ENCODE measurements at regions not wholly inside any gene's neighbourhood (a gene's known extent, or its start where the extent isn't known, plus 50 kb on each side); places are given as distances from the start of the nearest gene placed in this dataset.

GRCh38 chr1:4367230-4367777 is 287.1 kb upstream of the AJAP1 start:
- H3K4me3 ChIP-seq (ENCODE audit: low read length): no peak overlapping the region
- DNase-seq (ENCODE audit: low read depth): no peak
- no peak for TF ChIP-seq CTCF (conservative IDR thresholded peaks at IDR 0.05; ENCODE audit: low read depth, low read length)

GRCh38 chr1:4369335-4369734 is 285.1 kb upstream of the AJAP1 start:
- TF ChIP-seq CTCF (conservative IDR thresholded peaks at IDR 0.05; ENCODE audit: low read depth, low read length): no peak
- H3K4me3 ChIP-seq (ENCODE audit: low read length): no peak overlapping the region
- DNase-seq (ENCODE audit: low read depth): no peak

GRCh38 chr1:4371849-4372248 is 282.6 kb upstream of the AJAP1 start:
- H3K4me3 ChIP-seq (ENCODE audit: low read length): no peak overlapping the region
- no peak for DNase-seq (ENCODE audit: low read depth)
- no peak for TF ChIP-seq CTCF (conservative IDR thresholded peaks at IDR 0.05; ENCODE audit: low read depth, low read length)

GRCh38 chr1:4375812-4376211 is 278.6 kb upstream of the AJAP1 start:
- no peak overlapping the region for H3K4me3 ChIP-seq (ENCODE audit: low read length)
- peak; percentile 18 for DNase-seq (ENCODE audit: low read depth)
- no peak for TF ChIP-seq CTCF (conservative IDR thresholded peaks at IDR 0.05; ENCODE audit: low read depth, low read length)

- no peak for TF ChIP-seq CTCF (conservative IDR thresholded peaks at IDR 0.05; ENCODE audit: low read depth, low read length)
- H3K4me3 ChIP-seq (ENCODE audit: low read length): no peak overlapping the region
- no peak for DNase-seq (ENCODE audit: low read depth)
These were observed 274.8 kb upstream of the AJAP1 start for GRCh38 chr1:4379451-4380175.

- no peak for DNase-seq (ENCODE audit: low read depth)
- no peak overlapping the region for H3K4me3 ChIP-seq (ENCODE audit: low read length)
- TF ChIP-seq CTCF (conservative IDR thresholded peaks at IDR 0.05; ENCODE audit: low read depth, low read length): no peak
These were observed 273.7 kb upstream of the AJAP1 start for GRCh38 chr1:4380564-4381168.

- DNase-seq (ENCODE audit: low read depth): no peak
- H3K4me3 ChIP-seq (ENCODE audit: low read length): no peak overlapping the region
- TF ChIP-seq CTCF (conservative IDR thresholded peaks at IDR 0.05; ENCODE audit: low read depth, low read length): no peak
These were observed 261.2 kb upstream of the AJAP1 start for GRCh38 chr1:4393191-4393590.
